ENCODE measurements at regions not wholly inside any gene's neighbourhood (a gene's known extent, or its start where the extent isn't known, plus 50 kb on each side); places are given as distances from the start of the nearest gene placed in this dataset.

DNA sequence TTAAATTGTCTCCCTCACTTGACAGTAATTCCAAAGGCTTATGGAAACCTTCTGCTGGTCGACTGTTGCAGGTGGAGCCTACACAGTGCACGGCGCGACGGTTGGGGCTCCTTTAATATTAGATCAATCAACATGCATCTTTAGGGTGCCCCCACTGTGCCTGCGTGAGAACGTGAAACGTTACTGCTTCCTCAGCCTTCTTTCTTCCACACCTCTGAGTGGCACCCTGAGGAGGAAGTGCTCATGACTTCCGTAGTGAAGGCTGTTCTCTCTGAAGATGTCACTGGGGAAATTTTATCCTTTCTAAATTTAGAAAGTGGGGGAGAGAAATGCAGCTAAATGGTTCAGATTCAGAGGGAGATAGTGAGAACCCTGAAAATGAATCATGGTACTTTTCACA, 184.0 kb upstream of the ZFP42 start:
- H3K9me3 Mint-ChIP-seq: no peaks in the 10 kb centered on the region
- Histone ChIP-seq H3K23me2 (ENCODE audit: insufficient read length, low read depth, low read length, poor library complexity, severe bottlenecking) (no peaks in the 10 kb centered on the region), H2BK15ac (ENCODE audit: low read depth, low read length) (no peak overlapping the region), H4K20me1 (ENCODE audit: control insufficient read depth, insufficient read depth, insufficient read length) (no peaks in the 10 kb centered on the region), H3T11ph (ENCODE audit: low read length) (no peak overlapping the region), H3K27me3 (ENCODE audit: insufficient read depth, low read length) (no peaks in the 10 kb centered on the region), H2BK5ac (ENCODE audit: insufficient read length, low read length) (no peak overlapping the region), H4K8ac (replicated peaks; ENCODE audit: insufficient read length, low read depth, low read length) (no peak overlapping the region), H2BK20ac (ENCODE audit: low read depth, low read length, poor library complexity, severe bottlenecking) (no peak overlapping the region), H2BK120ac (ENCODE audit: low read depth, low read length, poor library complexity, severe bottlenecking) (no peak overlapping the region), H3K9ac (ENCODE audit: extremely low read depth, insufficient read length, low read length) (no peak overlapping the region), H3K4ac (ENCODE audit: low read depth, low read length) (no peak overlapping the region), H4K91ac (ENCODE audit: insufficient read length, low read depth, low read length) (no peak overlapping the region), H3K27ac (ENCODE audit: insufficient read length, low read depth, low read length) (no peak overlapping the region), H3K79me1 (ENCODE audit: insufficient read depth, low read depth, low read length, poor library complexity, severe bottlenecking) (no peaks in the 10 kb centered on the region), H4K5ac (ENCODE audit: insufficient read length, low read depth, low read length) (no peak overlapping the region), H3K79me2 (ENCODE audit: insufficient read depth, low read length) (no peaks in the 10 kb centered on the region), H2AK5ac (ENCODE audit: insufficient read length, low read length) (no peak overlapping the region), H3K9me3 (ENCODE audit: control insufficient read depth, low read depth, low read length) (no peaks in the 10 kb centered on the region), H3K18ac (ENCODE audit: insufficient read length, low read depth, low read length) (no peak overlapping the region), H3K4me2 (ENCODE audit: insufficient read depth, insufficient read length, low read length) (no peak overlapping the region), H3K4me1 (ENCODE audit: insufficient read depth, low read length) (no peaks in the 10 kb centered on the region), H2BK12ac (ENCODE audit: insufficient read length, low read depth, low read length) (no peak overlapping the region), H2AFZ (ENCODE audit: low read length) (no peak overlapping the region), H3K14ac (ENCODE audit: insufficient read depth, low read length) (no peak overlapping the region), H3K23ac (ENCODE audit: insufficient read length, low read depth, low read length) (no peak overlapping the region), H3K56ac (ENCODE audit: insufficient read length, low read depth, low read length) (no peak overlapping the region)
- DNase-seq: no peak
- peaks cover 1% of the 10 kb centered on the region; the same call in 1 of the 2 replicates for H3K27me3 Mint-ChIP-seq (ENCODE audit: low read depth)
- no peak overlapping the region for H3K4me3 Mint-ChIP-seq
- WGBS (ENCODE audit: extremely low coverage, insufficient read length, low lambda C conversion rate): no CpG with 5 or more reads among the region's 9 CpGs
- H3K36me3 Mint-ChIP-seq (ENCODE audit: insufficient read depth in 1 of 3, low read depth in 3 of 3): no peaks in the 10 kb centered on the region
- no peaks in the 10 kb centered on the region for H3K4me1 Mint-ChIP-seq
- no peak overlapping the region for H3K27ac Mint-ChIP-seq
- TF ChIP-seq, protein P1, sequence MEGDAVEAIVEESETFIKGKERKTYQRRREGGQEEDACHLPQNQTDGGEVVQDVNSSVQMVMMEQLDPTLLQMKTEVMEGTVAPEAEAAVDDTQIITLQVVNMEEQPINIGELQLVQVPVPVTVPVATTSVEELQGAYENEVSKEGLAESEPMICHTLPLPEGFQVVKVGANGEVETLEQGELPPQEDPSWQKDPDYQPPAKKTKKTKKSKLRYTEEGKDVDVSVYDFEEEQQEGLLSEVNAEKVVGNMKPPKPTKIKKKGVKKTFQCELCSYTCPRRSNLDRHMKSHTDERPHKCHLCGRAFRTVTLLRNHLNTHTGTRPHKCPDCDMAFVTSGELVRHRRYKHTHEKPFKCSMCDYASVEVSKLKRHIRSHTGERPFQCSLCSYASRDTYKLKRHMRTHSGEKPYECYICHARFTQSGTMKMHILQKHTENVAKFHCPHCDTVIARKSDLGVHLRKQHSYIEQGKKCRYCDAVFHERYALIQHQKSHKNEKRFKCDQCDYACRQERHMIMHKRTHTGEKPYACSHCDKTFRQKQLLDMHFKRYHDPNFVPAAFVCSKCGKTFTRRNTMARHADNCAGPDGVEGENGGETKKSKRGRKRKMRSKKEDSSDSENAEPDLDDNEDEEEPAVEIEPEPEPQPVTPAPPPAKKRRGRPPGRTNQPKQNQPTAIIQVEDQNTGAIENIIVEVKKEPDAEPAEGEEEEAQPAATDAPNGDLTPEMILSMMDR (conservative IDR thresholded peaks at IDR 0.05): no peak
